H1 (cell line): ENCODE measurements at regions not wholly inside any gene's neighbourhood (a gene's known extent, or its start where the extent isn't known, plus 50 kb on each side); places are given as distances from the start of the nearest gene placed in this dataset.

ENCODE experiments used
- CTCF ChIA-PET: fragments of 300-600 bp; sonication (Branson Sonifier 250); formaldehyde crosslinking; loops from one replicate; lab custom pipeline; 2021; ENCODE audit not compliant: partially characterized antibody; lab: Charles Lee
- POLR2A ChIA-PET: fragments of 300-600 bp; sonication (Branson Sonifier 250); formaldehyde crosslinking; loops from one replicate; lab custom pipeline; 2021; ENCODE audit warnings: inconsistent platforms; ENCODE audit not compliant: partially characterized antibody; lab: Charles Lee
- DNase-seq, 2 experiments: peaks; one replicate each; pipeline versions ENCODE4 v3.0.0 to v3.0.0-alpha.2; 2010 to 2022; ENCODE audit warnings: low spot score in 2 of 2, low read depth in 1 of 2, mixed read lengths in 1 of 2
- FAIRE-seq: peaks from 2 replicates; lab custom pipeline; 2011; peaks lifted over from hg19 to GRCh38; lab: Jason Lieb, UNC
- H2AFZ ChIP-seq: 2 replicates; pipeline ENCODE4 v1.8.1; 2012; ENCODE audit warnings: low read length, inconsistent platforms
- H2AK5ac ChIP-seq: 2 replicates; pipeline ENCODE4 v1.6.1; 2013; ENCODE audit warnings: low read depth, low read length
- H2BK120ac ChIP-seq: replicated peaks from 2 replicates; pipeline ENCODE3; 2013; ENCODE audit warnings: low read depth, low read length, inconsistent platforms
- H2BK12ac ChIP-seq: 2 replicates; pipeline ENCODE4 v1.6.1; 2013; ENCODE audit warnings: low read depth, low read length
- H2BK15ac ChIP-seq: 2 replicates; pipeline ENCODE4 v1.6.1; 2013; ENCODE audit warnings: low read length
- H2BK20ac ChIP-seq: 2 replicates; pipeline ENCODE4 v1.6.1; 2013; ENCODE audit warnings: low read length
- H2BK5ac ChIP-seq: 2 replicates; pipeline ENCODE4 v1.6.1; 2013; ENCODE audit warnings: low read depth, low read length
- H3K14ac ChIP-seq: 2 replicates; pipeline ENCODE4 v1.6.1; 2013; ENCODE audit warnings: inconsistent platforms; ENCODE audit not compliant: insufficient read length
- H3K18ac ChIP-seq: 2 replicates; pipeline ENCODE4 v1.6.1; 2013; ENCODE audit warnings: low read length; ENCODE audit errors: extremely low read depth
- H3K23ac ChIP-seq: 2 replicates; pipeline ENCODE4 v1.6.1; 2013; ENCODE audit warnings: inconsistent platforms; ENCODE audit not compliant: insufficient read length
- H3K23me2 ChIP-seq: 2 replicates; pipeline ENCODE4 v1.6.1; 2013; ENCODE audit warnings: low read depth, low read length
- H3K27ac ChIP-seq: 2 replicates; pipeline ENCODE4 v1.6.1; 2011; ENCODE audit warnings: low read depth, low read length, inconsistent platforms
- H3K27me3 ChIP-seq, 4 experiments: replicated peaks in 1 of 4; 1 replicate in 1 of 4; 2 replicates in 3 of 4; pipeline versions ENCODE4 v1.6.1 to v1.8.1; 2011 to 2013; ENCODE audit warnings: low read length in 3 of 4, mild to moderate bottlenecking in 3 of 4, inconsistent platforms in 2 of 4, mixed read lengths in 2 of 4, moderate library complexity in 1 of 4; ENCODE audit not compliant: control insufficient read depth in 3 of 4, insufficient read depth in 3 of 4; ENCODE audit errors: extremely low read depth in 1 of 4
- H3K36me3 ChIP-seq, 4 experiments: 2 replicates each; pipeline versions ENCODE4 v1.6.1 to v1.8.1; 2011 to 2013; ENCODE audit warnings: mild to moderate bottlenecking in 4 of 4, low read length in 3 of 4, moderate library complexity in 2 of 4, control low read depth in 1 of 4, inconsistent platforms in 1 of 4; ENCODE audit not compliant: insufficient read depth in 4 of 4, control insufficient read depth in 2 of 4
- H3K4ac ChIP-seq: replicated peaks from 2 replicates; pipeline ENCODE3; 2013; ENCODE audit warnings: low read length, low read depth, mixed read lengths, inconsistent platforms; ENCODE audit not compliant: insufficient read length
- H3K4me1 ChIP-seq, 4 experiments: replicated peaks in 1 of 4; 1 replicate in 1 of 4; 2 replicates in 3 of 4; pipeline versions ENCODE4 v1.6.1 to v1.8.1; 2011 to 2013; ENCODE audit warnings: low read length in 3 of 4, inconsistent platforms in 2 of 4, mixed read lengths in 1 of 4; ENCODE audit not compliant: insufficient read depth in 4 of 4, control insufficient read depth in 3 of 4
- H3K4me2 ChIP-seq, 2 experiments: 2 replicates each; pipeline versions ENCODE4 v1.6.1 to v1.8.1; 2011 to 2013; ENCODE audit warnings: low read depth in 2 of 2, low read length in 2 of 2, control low read depth in 1 of 2, inconsistent platforms in 1 of 2, mild to moderate bottlenecking in 1 of 2; ENCODE audit not compliant: insufficient read depth in 1 of 2
- H3K4me3 ChIP-seq, 4 experiments: fragments of 200-600, 300-600 bp in 1 of 4; sonication (generic), shearing (Covaris generic), sonication (Bioruptor Twin) in 1 of 4; 2 replicates each; pipeline versions ENCODE4 v1.5.1 to v1.8.1; 2011 to 2016; ENCODE audit warnings: low read length in 4 of 4, low read depth in 3 of 4, control low read depth in 2 of 4, inconsistent platforms in 2 of 4, mild to moderate bottlenecking in 2 of 4, mixed read lengths in 1 of 4, moderate library complexity in 1 of 4; ENCODE audit not compliant: insufficient read depth in 2 of 4; ENCODE audit errors: extremely low read depth in 1 of 4
- H3K56ac ChIP-seq: replicated peaks from 2 replicates; pipeline ENCODE3; 2013; ENCODE audit warnings: low read depth, mild to moderate bottlenecking, mixed read lengths, low read length, inconsistent platforms; ENCODE audit not compliant: insufficient read length
- H3K79me1 ChIP-seq: 2 replicates; pipeline ENCODE4 v1.6.1; 2013; ENCODE audit warnings: low read depth, low read length, control low read depth
- H3K79me2 ChIP-seq, 2 experiments: 2 replicates each; pipeline versions ENCODE4 v1.6.1 to v1.8.1; 2012 to 2013; ENCODE audit warnings: low read length in 2 of 2, mild to moderate bottlenecking in 2 of 2, inconsistent platforms in 1 of 2; ENCODE audit not compliant: insufficient read depth in 2 of 2, control insufficient read depth in 1 of 2
- H3K9ac ChIP-seq, 4 experiments: replicated peaks in 1 of 4; 1 replicate in 1 of 4; 2 replicates in 3 of 4; pipeline versions ENCODE4 v1.6.1 to v1.8.1; 2011 to 2013; ENCODE audit warnings: low read depth in 3 of 4, low read length in 3 of 4, control low read depth in 2 of 4, mild to moderate bottlenecking in 2 of 4, moderate library complexity in 2 of 4, inconsistent platforms in 1 of 4; ENCODE audit errors: extremely low read depth in 1 of 4
- H3K9me3 ChIP-seq, 2 experiments: 2 replicates each; pipeline versions ENCODE4 v1.6.1 to v1.8.1; 2012 to 2013; ENCODE audit warnings: mild to moderate bottlenecking in 2 of 2, moderate library complexity in 2 of 2, control low read depth in 1 of 2, inconsistent platforms in 1 of 2, low read depth in 1 of 2, low read length in 1 of 2, mixed read lengths in 1 of 2; ENCODE audit not compliant: insufficient read depth in 2 of 2
- H4K20me1 ChIP-seq, 2 experiments: replicated peaks in 1 of 2; 2 replicates each; pipeline versions ENCODE3 to v1.8.1; 2011 to 2013; ENCODE audit warnings: inconsistent platforms in 2 of 2, low read length in 2 of 2, mild to moderate bottlenecking in 1 of 2; ENCODE audit not compliant: insufficient read depth in 2 of 2, control insufficient read depth in 1 of 2
- H4K5ac ChIP-seq: 2 replicates; pipeline ENCODE4 v1.6.1; 2013; ENCODE audit warnings: low read length, low read depth, mixed read lengths, inconsistent platforms; ENCODE audit not compliant: insufficient read length
- H4K8ac ChIP-seq: 2 replicates; pipeline ENCODE4 v1.8.0; 2013; ENCODE audit warnings: mild to moderate bottlenecking, moderate library complexity, low read length, inconsistent platforms; ENCODE audit not compliant: insufficient read depth; ENCODE audit errors: extremely low read depth
- H4K91ac ChIP-seq: replicated peaks from 2 replicates; pipeline ENCODE3; 2013; ENCODE audit warnings: low read length, mixed read lengths, inconsistent platforms; ENCODE audit not compliant: insufficient read length
- POU5F1 ChIP-seq: IDR thresholded peaks from 2 replicates; pipeline ENCODE4 v1.6.1; 2011; ENCODE audit warnings: low read depth, mild to moderate bottlenecking, low read length, moderate library complexity
- RFX5 ChIP-seq: IDR thresholded peaks from 2 replicates; pipeline ENCODE4 v1.6.1; 2011; ENCODE audit warnings: low read depth, low read length, improper control_type of control experiment, borderline replicate concordance
- RNF2 ChIP-seq: fragments of 200-900, 300-1000 bp; sonication (generic); IDR thresholded peaks from 2 replicates; pipeline ENCODE4 v1.7.1; 2016; ENCODE audit warnings: borderline replicate concordance, low read depth, mild to moderate bottlenecking, antibody characterized with exemption, low read length; ENCODE audit not compliant: poor library complexity, severe bottlenecking; ENCODE audit errors: missing control alignments
- SIN3A ChIP-seq, 2 experiments: IDR thresholded peaks in 1 of 2; conservative IDR thresholded peaks in 1 of 2; 2 replicates each; pipeline ENCODE4 v1.6.1; 2011 to 2012; ENCODE audit warnings: low read length in 2 of 2, improper control_type of control experiment in 1 of 2, low read depth in 1 of 2, mild to moderate bottlenecking in 1 of 2
- SUZ12 ChIP-seq: fragments of 200-600 bp; sonication (generic); IDR thresholded peaks from 2 replicates; pipeline ENCODE4 v1.6.1; 2012; ENCODE audit warnings: mild to moderate bottlenecking, inconsistent platforms, low read length, moderate library complexity, mixed read lengths
- TAF1 ChIP-seq: IDR thresholded peaks from 2 replicates; pipeline ENCODE4 v1.6.1; 2011; ENCODE audit warnings: mild to moderate bottlenecking, low read depth, low read length
- WGBS, 2 experiments: shearing (Covaris generic) in 1 of 2; methylation state at CpG; one replicate each; pipeline versions ENCODE4 v1.1.6 to v1.1.7; 2013 to 2015; ENCODE audit warnings: low lambda C conversion rate in 2 of 2, mixed read lengths in 2 of 2, inconsistent platforms in 1 of 2, low coverage in 1 of 2, missing lambda C conversion rate in 1 of 2; ENCODE audit not compliant: insufficient replicate concordance in 2 of 2, insufficient coverage in 1 of 2, insufficient read length in 1 of 2; ENCODE audit errors: extremely low coverage in 1 of 2, missing lambda C conversion rate in 1 of 2; 5-methylcytosine and 5-hydroxymethylcytosine counted together

- Histone ChIP-seq H2BK12ac (no peak overlapping the region), H3K56ac (no peak overlapping the region), H3K4me1 (no peaks in the 10 kb centered on the region), H2AFZ (no peak overlapping the region), H3K27me3 (no peaks in the 10 kb centered on the region), H2BK15ac (no peak overlapping the region), H4K91ac (no peak overlapping the region), H2AK5ac (no peak overlapping the region), H3K9me3 (no peaks in the 10 kb centered on the region), H2BK5ac (no peak overlapping the region), H4K20me1 (no peaks in the 10 kb centered on the region), H3K9ac (peak overlapping the region in 1 of 4 experiments; percentile 34; a peak in 1 of 7 replicates), H3K18ac (no peak overlapping the region), H3K27ac (no peak overlapping the region), H3K4me3 (no peak overlapping the region), H3K14ac (no peak overlapping the region), H3K79me1 (no peaks in the 10 kb centered on the region), H3K36me3 (no peaks in the 10 kb centered on the region)
- DNase-seq = no peak
- no peak for TF ChIP-seq POU5F1
- TF ChIP-seq SUZ12 = no peak
- TF ChIP-seq TAF1 = no peak
- no peak for TF ChIP-seq RNF2
- no peak for TF ChIP-seq RFX5
- TF ChIP-seq SIN3A (conservative IDR thresholded peaks at IDR 0.05 in 1 of 2, IDR thresholded peaks at IDR 0.05 in 1 of 2; ENCODE audit: low read depth in 1 of 2, low read length in 2 of 2) = no peak
- TF ChIP-seq, all 59 proteins: peak for 0
- POLR2A ChIA-PET = no interaction called here
- no peak overlapping the region for H3K23ac ChIP-seq
- no peak overlapping the region for H3K4ac ChIP-seq
- H3K23me2 ChIP-seq = no peaks in the 10 kb centered on the region
- H4K8ac ChIP-seq = no peak overlapping the region
- no peak overlapping the region for H2BK120ac ChIP-seq
- no peak for FAIRE-seq
- no peak overlapping the region for H2BK20ac ChIP-seq
- no peak overlapping the region for H3K4me2 ChIP-seq
- no peaks in the 10 kb centered on the region for H3K79me2 ChIP-seq
- H4K5ac ChIP-seq = no peak overlapping the region
- 91% methylated on average over 3 of the region's 3 CpGs; no CpG with 5 or more reads in 1 of the 2 experiments for WGBS, 2 experiments
- CTCF ChIA-PET = interaction anchor here (0.5 kb wide), 1 partner anchor 1212 kb away, joined by 3 read pairs; no protein-coding TSS in a partner anchor
Measured at GRCh38 chr2:163039266-163039665, 200.7 kb upstream of the KCNH7 start.
